Sigmoid colon (tissue), 6 donors: ENCODE measurements at regions not wholly inside any gene's neighbourhood (a gene's known extent, or its start where the extent isn't known, plus 50 kb on each side); places are given as distances from the start of the nearest gene placed in this dataset.
"Not testable (repeated sequence)": the region's sequence is repeated elsewhere in the genome, so short reads cannot be mapped to it uniquely, and the experiment has no call there.

Experiments
- DNase-seq: peaks from one replicate; pipeline ENCODE4 v3.0.0-alpha.2; 2019
- H3K27ac ChIP-seq, 4 donors: fragments of 200-600 bp; sonication (generic); one replicate each; pipeline ENCODE4 v1.5.1; 2016 to 2019; ENCODE audit warnings: mild to moderate bottlenecking in 1 of 4
- H3K27me3 ChIP-seq, 3 donors: fragments of 200-600 bp; sonication (generic); one replicate each; pipeline ENCODE4 v1.5.1; 2019; ENCODE audit warnings: mild to moderate bottlenecking in 1 of 3
- H3K36me3 ChIP-seq, 4 donors: fragments of 200-600 bp; sonication (generic); one replicate each; pipeline ENCODE4 v1.5.1; 2016 to 2019
- H3K4me1 ChIP-seq, 4 donors: fragments of 200-600 bp; sonication (generic); one replicate each; pipeline ENCODE4 v1.5.1; 2017 to 2019
- H3K4me3 ChIP-seq, 4 donors: fragments of 200-600 bp; sonication (generic); one replicate each; pipeline ENCODE4 v1.5.1; 2017 to 2019; ENCODE audit warnings: mild to moderate bottlenecking in 2 of 4, moderate library complexity in 1 of 4
- H3K9me3 ChIP-seq, 4 donors: fragments of 200-600 bp in 3 of 4; sonication (generic) in 3 of 4; one replicate each; pipeline versions ENCODE4 v1.5.1 to v1.6.1; 2013 to 2019
- EP300 ChIP-seq, 4 donors: sonication (generic); formaldehyde crosslinking; IDR thresholded peaks; one replicate each; pipeline ENCODE4 v1.6.1; 2017; ENCODE audit warnings: antibody characterized with exemption in 4 of 4
- POLR2A ChIP-seq, 2 donors: fragments of 450-650 bp; IDR thresholded peaks; one replicate each; pipeline ENCODE4 v1.6.1; 2016; ENCODE audit warnings: antibody characterized with exemption in 2 of 2, mild to moderate bottlenecking in 2 of 2, moderate library complexity in 2 of 2
- POLR2AphosphoS5 ChIP-seq, 4 donors: sonication (generic); formaldehyde crosslinking; IDR thresholded peaks; one replicate each; pipeline ENCODE4 v1.6.1; 2017; ENCODE audit warnings: antibody characterized with exemption in 4 of 4
- WGBS, 2 donors: extraction: QIAGEN DNeasy Blood & Tissue Kit; methylation state at CpG; one replicate each; pipeline ENCODE4 v1.1.7; 2013; 5-methylcytosine and 5-hydroxymethylcytosine counted together
- intact Hi-C: fragments of 100-400 bp; cut with DNase I; formaldehyde crosslinking; loops from one replicate; pipeline ENCODE4 v1.15.1; 2023
- TF ChIP-seq, protein P1 (sequence below), 4 experiments: fragments of 450-650 bp in 3 of 4; fragments of 200-600 bp in 1 of 4; IDR thresholded peaks; one replicate each; pipeline ENCODE4 v1.5.1; 2016 to 2019; ENCODE audit warnings: antibody characterized with exemption in 4 of 4, mild to moderate bottlenecking in 3 of 4, moderate library complexity in 2 of 4
- donor health status: healthy with polysubstance abuse.
- donor health status: healthy.

DNA sequence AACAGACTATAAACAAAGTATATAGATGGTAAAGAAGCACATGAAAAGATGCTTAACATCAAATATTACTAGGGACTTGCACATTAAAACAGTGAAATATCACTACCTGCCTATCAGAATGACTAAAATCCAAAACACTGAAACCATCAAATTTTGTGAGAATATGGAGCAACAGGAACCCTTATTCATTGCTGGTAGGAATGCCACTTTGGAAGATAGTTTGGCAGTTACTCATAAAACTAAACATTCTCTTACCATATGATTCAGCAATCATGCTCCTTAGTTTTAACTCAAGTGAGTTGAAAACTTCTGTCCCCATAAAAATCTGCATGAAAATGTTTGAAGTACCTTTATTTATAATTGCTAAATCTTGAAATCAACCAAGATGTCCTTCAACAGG lies 297.6 kb downstream of the DAD1 start:
- no peak overlapping the region for H3K27ac ChIP-seq
- TF ChIP-seq, protein P1, sequence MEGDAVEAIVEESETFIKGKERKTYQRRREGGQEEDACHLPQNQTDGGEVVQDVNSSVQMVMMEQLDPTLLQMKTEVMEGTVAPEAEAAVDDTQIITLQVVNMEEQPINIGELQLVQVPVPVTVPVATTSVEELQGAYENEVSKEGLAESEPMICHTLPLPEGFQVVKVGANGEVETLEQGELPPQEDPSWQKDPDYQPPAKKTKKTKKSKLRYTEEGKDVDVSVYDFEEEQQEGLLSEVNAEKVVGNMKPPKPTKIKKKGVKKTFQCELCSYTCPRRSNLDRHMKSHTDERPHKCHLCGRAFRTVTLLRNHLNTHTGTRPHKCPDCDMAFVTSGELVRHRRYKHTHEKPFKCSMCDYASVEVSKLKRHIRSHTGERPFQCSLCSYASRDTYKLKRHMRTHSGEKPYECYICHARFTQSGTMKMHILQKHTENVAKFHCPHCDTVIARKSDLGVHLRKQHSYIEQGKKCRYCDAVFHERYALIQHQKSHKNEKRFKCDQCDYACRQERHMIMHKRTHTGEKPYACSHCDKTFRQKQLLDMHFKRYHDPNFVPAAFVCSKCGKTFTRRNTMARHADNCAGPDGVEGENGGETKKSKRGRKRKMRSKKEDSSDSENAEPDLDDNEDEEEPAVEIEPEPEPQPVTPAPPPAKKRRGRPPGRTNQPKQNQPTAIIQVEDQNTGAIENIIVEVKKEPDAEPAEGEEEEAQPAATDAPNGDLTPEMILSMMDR (IDR thresholded peaks at IDR 0.05): no peak
- TF ChIP-seq POLR2A (IDR thresholded peaks at IDR 0.05): no peak
- no peak for TF ChIP-seq EP300 (IDR thresholded peaks at IDR 0.05)
- TF ChIP-seq POLR2AphosphoS5 (IDR thresholded peaks at IDR 0.05): no peak
- intact Hi-C loops: no loop called here
- no peaks in the 10 kb centered on the region for H3K27me3 ChIP-seq
- no peak overlapping the region for H3K4me3 ChIP-seq
- no peak for DNase-seq
- H3K4me1 ChIP-seq: peaks cover 0 to 12% (median 0%) of the 10 kb centered on the region in 4 donors
- no peaks in the 10 kb centered on the region for H3K36me3 ChIP-seq
- H3K9me3 ChIP-seq: no peaks in the 10 kb centered on the region

DNA sequence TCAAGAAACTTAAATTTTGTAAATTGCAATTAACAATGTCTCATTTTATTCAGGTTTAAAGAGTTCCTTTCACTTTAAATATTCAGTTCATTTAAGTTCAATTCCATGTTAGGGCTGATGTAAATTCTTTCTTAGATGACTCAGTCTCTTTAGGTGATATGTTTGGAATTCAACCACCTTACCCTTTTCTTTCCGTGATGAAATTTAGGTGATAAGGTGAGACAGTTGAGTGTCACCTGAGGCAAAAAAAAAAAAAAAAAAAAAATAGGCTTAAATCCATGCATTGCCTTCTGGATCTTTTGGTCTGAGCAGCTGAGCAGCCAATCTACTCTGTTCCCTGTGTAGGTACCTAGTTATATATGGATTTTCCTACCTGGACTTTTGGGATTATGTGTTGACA lies 299.5 kb downstream of the DAD1 start:
- Histone ChIP-seq H3K27me3 (no peaks in the 10 kb centered on the region), H3K36me3 (no peaks in the 10 kb centered on the region), H3K9me3 (no peaks in the 10 kb centered on the region), H3K4me1 (peaks cover 0 to 1% (median 0%) of the 10 kb centered on the region in 4 donors), H3K27ac (no peak overlapping the region), H3K4me3 (no peak overlapping the region)
- no peak for DNase-seq
- intact Hi-C loops: no loop called here
- WGBS, 2 donors: 83 to 93% methylated on average over 1 of the region's 1 CpG
- no peak for TF ChIP-seq POLR2A (IDR thresholded peaks at IDR 0.05)
- TF ChIP-seq POLR2AphosphoS5 (IDR thresholded peaks at IDR 0.05): no peak
- TF ChIP-seq, protein P1 (IDR thresholded peaks at IDR 0.05): no peak
- no peak for TF ChIP-seq EP300 (IDR thresholded peaks at IDR 0.05)

DNA sequence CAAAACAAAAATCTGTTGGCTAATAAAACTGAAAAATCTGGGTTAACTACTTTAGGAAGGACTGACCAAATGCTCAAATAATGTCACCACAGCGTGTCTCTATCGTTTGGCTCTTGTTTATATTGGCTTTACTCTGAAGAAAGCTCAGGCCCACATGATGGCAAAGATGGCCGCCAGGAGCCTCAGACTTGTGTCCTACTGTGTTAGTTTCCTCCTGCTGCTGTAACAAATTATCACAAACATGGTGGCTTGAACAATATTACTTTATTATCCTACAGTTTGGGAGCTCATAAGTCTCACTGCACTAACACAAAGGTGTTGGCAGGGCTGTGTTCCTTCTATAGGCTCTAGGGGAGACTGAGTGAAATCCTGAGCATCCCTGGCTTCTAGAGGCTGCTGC lies 303.0 kb downstream of the DAD1 start:
- Histone ChIP-seq H3K4me3 (no peak overlapping the region), H3K27me3 (no peaks in the 10 kb centered on the region), H3K36me3 (no peaks in the 10 kb centered on the region), H3K9me3 (no peaks in the 10 kb centered on the region), H3K27ac (no peak overlapping the region), H3K4me1 (no peaks in the 10 kb centered on the region)
- no peak for DNase-seq
- 90% methylated on average over 3 of the region's 3 CpGs for WGBS, 2 donors
- intact Hi-C loops: no loop called here
- TF ChIP-seq, protein P1 (IDR thresholded peaks at IDR 0.05): no peak
- TF ChIP-seq EP300 (IDR thresholded peaks at IDR 0.05) (no peak), POLR2A (IDR thresholded peaks at IDR 0.05) (no peak), POLR2AphosphoS5 (IDR thresholded peaks at IDR 0.05) (no peak)

DNA sequence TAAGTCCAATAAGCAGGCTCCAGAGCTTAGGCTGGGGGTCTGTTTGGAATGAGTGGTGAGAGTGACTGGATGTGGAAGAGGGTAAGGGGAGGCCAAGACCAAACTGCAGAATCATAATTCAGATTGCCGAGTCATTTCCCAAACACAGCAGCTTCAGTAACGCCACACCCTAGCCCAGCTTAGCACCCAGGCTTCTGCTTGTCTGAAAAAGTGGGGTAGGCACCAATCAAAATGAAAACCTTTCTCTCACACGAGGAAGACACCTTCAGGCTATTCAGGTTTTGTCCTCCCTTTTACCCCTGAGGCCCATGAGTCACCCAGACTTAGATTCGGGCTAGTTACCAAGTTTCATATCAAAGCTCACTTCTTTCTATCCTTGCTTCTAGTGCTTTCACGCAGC lies 306.1 kb downstream of the DAD1 start:
- DNase-seq: no peak
- Histone ChIP-seq H3K27ac (no peak overlapping the region), H3K9me3 (no peaks in the 10 kb centered on the region), H3K4me3 (no peak overlapping the region), H3K36me3 (no peaks in the 10 kb centered on the region), H3K27me3 (no peaks in the 10 kb centered on the region), H3K4me1 (no peaks in the 10 kb centered on the region)
- intact Hi-C loops: no loop called here
- TF ChIP-seq POLR2AphosphoS5 (IDR thresholded peaks at IDR 0.05) (no peak), POLR2A (IDR thresholded peaks at IDR 0.05) (no peak), EP300 (IDR thresholded peaks at IDR 0.05) (no peak)
- TF ChIP-seq, protein P1 (IDR thresholded peaks at IDR 0.05): no peak
- 60 to 63% methylated on average over 5 of the region's 5 CpGs for WGBS, 2 donors

DNA sequence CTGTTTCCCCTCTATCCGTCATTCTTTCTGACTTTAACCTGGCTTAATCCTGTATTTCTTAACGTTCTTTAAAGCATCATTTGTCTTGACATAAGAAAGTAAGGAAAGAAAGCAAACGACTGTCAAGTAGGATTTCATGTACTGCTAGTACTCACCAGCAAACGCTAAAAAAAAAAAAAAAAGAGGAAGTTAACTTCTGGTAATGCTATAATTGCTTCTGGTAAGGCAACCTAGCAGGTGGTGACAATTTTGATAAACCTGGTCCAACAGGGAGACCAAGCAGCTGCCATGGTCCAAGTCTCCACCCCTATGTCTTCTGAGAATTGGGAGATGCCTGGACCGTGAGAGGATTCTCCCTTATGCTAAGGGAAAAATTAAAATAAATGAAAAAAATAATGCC lies 306.6 kb downstream of the DAD1 start:
- DNase-seq: no peak
- no peaks in the 10 kb centered on the region for H3K27me3 ChIP-seq
- 24 to 26% methylated on average over 5 of the region's 5 CpGs for WGBS, 2 donors
- H3K9me3 ChIP-seq: no peaks in the 10 kb centered on the region
- no peaks in the 10 kb centered on the region for H3K36me3 ChIP-seq
- no peak overlapping the region for H3K27ac ChIP-seq
- TF ChIP-seq POLR2AphosphoS5 (IDR thresholded peaks at IDR 0.05) (no peak), POLR2A (IDR thresholded peaks at IDR 0.05) (no peak), EP300 (IDR thresholded peaks at IDR 0.05) (no peak)
- TF ChIP-seq, protein P1 (IDR thresholded peaks at IDR 0.05): no peak
- H3K4me3 ChIP-seq: no peak overlapping the region
- intact Hi-C loops: no loop called here
- no peaks in the 10 kb centered on the region for H3K4me1 ChIP-seq

DNA sequence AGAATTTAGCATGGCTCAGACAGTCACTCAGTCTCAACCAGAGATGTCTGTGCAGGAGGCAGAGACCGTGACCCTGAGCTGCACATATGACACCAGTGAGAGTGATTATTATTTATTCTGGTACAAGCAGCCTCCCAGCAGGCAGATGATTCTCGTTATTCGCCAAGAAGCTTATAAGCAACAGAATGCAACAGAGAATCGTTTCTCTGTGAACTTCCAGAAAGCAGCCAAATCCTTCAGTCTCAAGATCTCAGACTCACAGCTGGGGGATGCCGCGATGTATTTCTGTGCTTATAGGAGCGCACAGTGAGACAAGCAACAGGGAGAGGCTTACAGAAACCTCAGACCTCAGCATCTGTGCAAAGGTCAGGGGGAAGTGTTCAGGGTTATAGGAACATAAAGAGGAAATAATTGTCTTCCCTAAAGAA lies 307.6 kb downstream of the DAD1 start:
- H3K36me3 ChIP-seq, H3K27me3 ChIP-seq, H3K4me3 ChIP-seq, H3K9me3 ChIP-seq, intact Hi-C loops, DNase-seq, H3K4me1 ChIP-seq: not testable (repeated sequence)
- peak overlapping the region in 1 of 4 donors; percentile 26 for H3K27ac ChIP-seq
- WGBS, 2 donors: 41 to 58% methylated on average over 7 of the region's 7 CpGs
